ENCODE measurements at regions not wholly inside any gene's neighbourhood (a gene's known extent, or its start where the extent isn't known, plus 50 kb on each side); places are given as distances from the start of the nearest gene placed in this dataset.

- TF ChIP-seq FOXP2 (optimal IDR thresholded peaks at IDR 0.05; ENCODE audit: borderline replicate concordance, extremely low read depth, extremely low read length, insufficient read depth): no peak
- no peak for TF ChIP-seq POLR2AphosphoS5 (IDR thresholded peaks at IDR 0.05; ENCODE audit: low read depth, low read length)
- TF ChIP-seq TAF1 (IDR thresholded peaks at IDR 0.05; ENCODE audit: borderline replicate concordance, insufficient read depth, low read length): no peak
- no peak for TF ChIP-seq REST (IDR thresholded peaks at IDR 0.05; ENCODE audit: insufficient read depth in 1 of 2, low read depth in 2 of 2, low read length in 2 of 2)
- no peak for TF ChIP-seq SIN3A (IDR thresholded peaks at IDR 0.05; ENCODE audit: borderline replicate concordance, insufficient read depth, low read length)
Observed at GRCh38 chr1:99535470-99536164, 110.3 kb upstream of the PALMD start.

- TF ChIP-seq FOXP2 (optimal IDR thresholded peaks at IDR 0.05; ENCODE audit: borderline replicate concordance, extremely low read depth, extremely low read length, insufficient read depth): no peak
- TF ChIP-seq REST (IDR thresholded peaks at IDR 0.05; ENCODE audit: insufficient read depth in 1 of 2, low read depth in 2 of 2, low read length in 2 of 2): no peak
- TF ChIP-seq POLR2AphosphoS5 (IDR thresholded peaks at IDR 0.05; ENCODE audit: low read depth, low read length): no peak
- no peak for TF ChIP-seq TAF1 (IDR thresholded peaks at IDR 0.05; ENCODE audit: borderline replicate concordance, insufficient read depth, low read length)
- no peak for TF ChIP-seq SIN3A (IDR thresholded peaks at IDR 0.05; ENCODE audit: borderline replicate concordance, insufficient read depth, low read length)
Observed at GRCh38 chr1:99537886-99538617, 107.9 kb upstream of the PALMD start.

- no peak for TF ChIP-seq TAF1 (IDR thresholded peaks at IDR 0.05; ENCODE audit: borderline replicate concordance, insufficient read depth, low read length)
- TF ChIP-seq REST (IDR thresholded peaks at IDR 0.05; ENCODE audit: insufficient read depth in 1 of 2, low read depth in 2 of 2, low read length in 2 of 2): no peak
- no peak for TF ChIP-seq POLR2AphosphoS5 (IDR thresholded peaks at IDR 0.05; ENCODE audit: low read depth, low read length)
- TF ChIP-seq FOXP2 (optimal IDR thresholded peaks at IDR 0.05; ENCODE audit: borderline replicate concordance, extremely low read depth, extremely low read length, insufficient read depth): no peak
Observed at GRCh38 chr1:99538618-99538956, 107.3 kb upstream of the PALMD start.

GRCh38 chr1:99539131-99539530, 106.8 kb upstream of the PALMD start:
- TF ChIP-seq FOXP2 (optimal IDR thresholded peaks at IDR 0.05; ENCODE audit: borderline replicate concordance, extremely low read depth, extremely low read length, insufficient read depth) (no peak), TAF1 (IDR thresholded peaks at IDR 0.05; ENCODE audit: borderline replicate concordance, insufficient read depth, low read length) (no peak), POLR2AphosphoS5 (IDR thresholded peaks at IDR 0.05; ENCODE audit: low read depth, low read length) (no peak), SIN3A (IDR thresholded peaks at IDR 0.05; ENCODE audit: borderline replicate concordance, insufficient read depth, low read length) (no peak), REST (IDR thresholded peaks at IDR 0.05; ENCODE audit: insufficient read depth in 1 of 2, low read depth in 2 of 2, low read length in 2 of 2) (no peak)
